ENCODE measurements at regions not wholly inside any gene's neighbourhood (a gene's known extent, or its start where the extent isn't known, plus 50 kb on each side); places are given as distances from the start of the nearest gene placed in this dataset.

DNA sequence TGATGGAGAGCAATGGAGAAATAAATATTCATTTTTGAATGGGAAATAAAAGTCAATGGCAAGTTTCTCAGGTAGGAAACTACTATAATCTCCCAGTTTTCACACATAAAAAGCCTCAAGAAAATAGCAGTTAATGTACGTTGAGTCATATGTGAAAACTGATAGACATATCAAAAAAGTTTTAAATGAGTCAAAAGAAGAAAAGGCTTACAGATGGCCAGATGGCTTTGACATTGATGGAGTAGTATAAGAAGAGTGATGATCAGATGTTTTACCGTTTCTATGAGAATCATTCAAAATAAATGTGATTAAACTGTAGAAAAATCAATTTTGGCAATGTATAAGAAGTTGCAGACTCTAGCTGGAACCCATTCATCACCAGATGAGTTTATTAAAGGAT, 97.8 kb downstream of the LLPH start:
- DNase-seq (ENCODE audit: low read depth), result no peak
- no peak overlapping the region for H3K4me3 ChIP-seq (ENCODE audit: low read length)
- TF ChIP-seq CTCF (conservative IDR thresholded peaks at IDR 0.05; ENCODE audit: low read depth, low read length), result no peak

DNA sequence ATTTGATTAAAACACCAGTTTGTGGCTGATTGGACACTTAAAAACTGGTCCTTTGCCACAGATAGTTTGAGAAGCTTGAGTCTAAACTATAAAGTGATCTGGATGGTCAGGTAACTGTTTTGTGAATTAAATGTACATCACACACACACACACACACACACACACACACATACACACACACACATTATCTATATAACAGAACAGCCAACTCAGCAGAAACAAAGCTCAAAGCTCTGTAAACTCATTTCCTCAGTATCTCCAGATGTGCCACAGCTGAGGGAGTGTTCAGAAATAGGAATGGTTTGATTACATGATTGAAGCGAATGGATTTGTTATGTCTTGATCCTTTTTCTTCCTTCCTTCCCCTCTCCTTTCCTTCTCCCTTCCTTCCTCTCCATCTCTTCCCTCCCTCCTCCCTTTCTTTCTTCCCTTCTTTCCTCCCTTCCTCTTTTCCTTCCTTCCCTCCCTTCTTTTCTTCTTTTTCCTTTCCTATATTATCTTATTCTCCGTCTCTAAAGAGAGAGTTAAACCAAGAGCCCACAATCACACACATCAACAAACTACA, 100.3 kb downstream of the LLPH start:
- no peak for DNase-seq (ENCODE audit: low read depth)
- H3K4me3 ChIP-seq (ENCODE audit: low read length), result no peak overlapping the region
- no peak for TF ChIP-seq CTCF (conservative IDR thresholded peaks at IDR 0.05; ENCODE audit: low read depth, low read length)

- DNase-seq (ENCODE audit: low read depth), result no peak
- no peak overlapping the region for H3K4me3 ChIP-seq (ENCODE audit: low read length)
- TF ChIP-seq CTCF (conservative IDR thresholded peaks at IDR 0.05; ENCODE audit: low read depth, low read length), result no peak
These were observed 102.2 kb downstream of the LLPH start for GRCh38 chr12:66028390-66028789.

- DNase-seq (ENCODE audit: low read depth), result no peak
- no peak overlapping the region for H3K4me3 ChIP-seq (ENCODE audit: low read length)
These were observed 105.1 kb downstream of the LLPH start for GRCh38 chr12:66025477-66025876.

DNA sequence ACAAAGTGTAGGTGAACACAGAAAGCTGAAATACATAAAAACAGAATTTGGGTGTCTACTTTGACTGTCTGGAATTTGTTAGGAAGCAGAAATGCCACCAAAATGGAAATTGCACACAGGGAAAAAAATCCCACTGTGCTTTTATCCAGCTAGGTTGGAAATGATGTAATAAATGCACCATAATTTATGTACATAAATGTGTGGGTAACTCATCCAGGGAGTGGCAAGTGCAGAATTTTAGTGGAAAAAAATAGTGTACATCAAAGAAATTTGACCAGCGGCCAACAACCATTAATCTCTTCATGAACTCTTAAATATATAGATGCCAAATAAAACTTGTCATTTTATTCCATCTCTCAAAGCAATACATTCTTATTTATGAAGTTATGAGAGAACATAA, 105.6 kb downstream of the LLPH start:
- no peak overlapping the region for H3K4me3 ChIP-seq (ENCODE audit: low read length)
- no peak for DNase-seq (ENCODE audit: low read depth)
- no peak for TF ChIP-seq CTCF (conservative IDR thresholded peaks at IDR 0.05; ENCODE audit: low read depth, low read length)

More at GRCh38 chr12:66025477-66025876, 105.1 kb downstream of the LLPH start:
- no peak for TF ChIP-seq CTCF (conservative IDR thresholded peaks at IDR 0.05; ENCODE audit: low read depth, low read length)

DNA sequence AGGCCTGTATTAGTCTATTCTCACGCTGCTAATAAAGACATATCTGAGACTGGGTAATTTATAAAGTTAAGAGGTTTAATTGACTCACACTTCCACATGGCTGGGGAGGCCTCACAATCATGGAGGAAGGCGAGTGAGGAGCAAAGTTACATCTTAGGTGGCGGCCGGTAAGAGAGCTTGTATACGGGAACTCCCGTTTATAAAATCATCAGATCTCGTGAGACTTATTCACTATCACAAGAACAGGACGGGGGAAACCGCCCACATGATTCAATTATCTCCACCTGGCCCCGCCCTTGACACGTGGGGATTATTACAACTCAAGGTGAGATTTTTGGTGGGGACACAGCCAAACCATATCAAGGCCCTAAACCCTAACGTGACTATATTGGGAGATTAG, 110.1 kb downstream of the LLPH start:
- no peak for DNase-seq (ENCODE audit: low read depth)
- H3K4me3 ChIP-seq (ENCODE audit: low read length), result no peak overlapping the region
- no peak for TF ChIP-seq CTCF (conservative IDR thresholded peaks at IDR 0.05; ENCODE audit: low read depth, low read length)

- no peak for DNase-seq (ENCODE audit: low read depth)
- no peak for TF ChIP-seq CTCF (conservative IDR thresholded peaks at IDR 0.05; ENCODE audit: low read depth, low read length)
- no peak overlapping the region for H3K4me3 ChIP-seq (ENCODE audit: low read length)
These were observed 112.8 kb downstream of the LLPH start for GRCh38 chr12:66017736-66018135.
